ENCODE measurements at regions not wholly inside any gene's neighbourhood (a gene's known extent, or its start where the extent isn't known, plus 50 kb on each side); places are given as distances from the start of the nearest gene placed in this dataset.

GRCh38 chr5:93990504-93991070 is 249.2 kb upstream of the POU5F2 start:
- TF ChIP-seq, protein P1, sequence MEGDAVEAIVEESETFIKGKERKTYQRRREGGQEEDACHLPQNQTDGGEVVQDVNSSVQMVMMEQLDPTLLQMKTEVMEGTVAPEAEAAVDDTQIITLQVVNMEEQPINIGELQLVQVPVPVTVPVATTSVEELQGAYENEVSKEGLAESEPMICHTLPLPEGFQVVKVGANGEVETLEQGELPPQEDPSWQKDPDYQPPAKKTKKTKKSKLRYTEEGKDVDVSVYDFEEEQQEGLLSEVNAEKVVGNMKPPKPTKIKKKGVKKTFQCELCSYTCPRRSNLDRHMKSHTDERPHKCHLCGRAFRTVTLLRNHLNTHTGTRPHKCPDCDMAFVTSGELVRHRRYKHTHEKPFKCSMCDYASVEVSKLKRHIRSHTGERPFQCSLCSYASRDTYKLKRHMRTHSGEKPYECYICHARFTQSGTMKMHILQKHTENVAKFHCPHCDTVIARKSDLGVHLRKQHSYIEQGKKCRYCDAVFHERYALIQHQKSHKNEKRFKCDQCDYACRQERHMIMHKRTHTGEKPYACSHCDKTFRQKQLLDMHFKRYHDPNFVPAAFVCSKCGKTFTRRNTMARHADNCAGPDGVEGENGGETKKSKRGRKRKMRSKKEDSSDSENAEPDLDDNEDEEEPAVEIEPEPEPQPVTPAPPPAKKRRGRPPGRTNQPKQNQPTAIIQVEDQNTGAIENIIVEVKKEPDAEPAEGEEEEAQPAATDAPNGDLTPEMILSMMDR (IDR thresholded peaks at IDR 0.05; ENCODE audit: extremely low read depth in 1 of 2, insufficient read depth in 1 of 2, low read depth in 1 of 2, low read length in 2 of 2) = no peak
- TF ChIP-seq POLR2A (IDR thresholded peaks at IDR 0.05; ENCODE audit: low read depth, low read length) = no peak
- no peak for TF ChIP-seq EZH2 (IDR thresholded peaks at IDR 0.05; ENCODE audit: borderline replicate concordance, low read depth, low read length, severe bottlenecking)
- TF ChIP-seq FOS (IDR thresholded peaks at IDR 0.05; ENCODE audit: borderline replicate concordance, insufficient read depth, low read length) = no peak
- TF ChIP-seq MYC (IDR thresholded peaks at IDR 0.05; ENCODE audit: low read depth, low read length) = no peak
- no peak for TF ChIP-seq JUN (IDR thresholded peaks at IDR 0.05; ENCODE audit: borderline replicate concordance, insufficient read depth, insufficient read length, low read depth)
- TF ChIP-seq POLR2AphosphoS5 (IDR thresholded peaks at IDR 0.05; ENCODE audit: insufficient read depth, low read depth, low read length) = no peak
- TF ChIP-seq, protein P2, sequence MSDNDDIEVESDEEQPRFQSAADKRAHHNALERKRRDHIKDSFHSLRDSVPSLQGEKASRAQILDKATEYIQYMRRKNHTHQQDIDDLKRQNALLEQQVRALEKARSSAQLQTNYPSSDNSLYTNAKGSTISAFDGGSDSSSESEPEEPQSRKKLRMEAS (IDR thresholded peaks at IDR 0.05; ENCODE audit: insufficient read depth, insufficient read length) = no peak
- TF ChIP-seq GATA2 (IDR thresholded peaks at IDR 0.05; ENCODE audit: insufficient read depth, insufficient read length, low read depth, low read length) = no peak

All from endothelial cell of umbilical vein (primary cell).